Neural progenitor cell (in vitro differentiated cells): ENCODE measurements at regions not wholly inside any gene's neighbourhood (a gene's known extent, or its start where the extent isn't known, plus 50 kb on each side); places are given as distances from the start of the nearest gene placed in this dataset.

ENCODE experiments used
- DNase-seq: peaks from one replicate; pipeline ENCODE4 v3.0.0-alpha.2; 2016; ENCODE audit warnings: low spot score
- H2AFZ ChIP-seq: fragments of 200-600 bp; sonication (generic); replicated peaks from 2 replicates; pipeline ENCODE4 v1.6.1; 2016; ENCODE audit warnings: antibody characterized with exemption
- H3F3A ChIP-seq: fragments of 200-600 bp; sonication (generic); 2 replicates; pipeline ENCODE4 v1.6.1; 2016; ENCODE audit warnings: antibody characterized with exemption, low read depth
- H3K27ac ChIP-seq: fragments of 200-600 bp; sonication (generic); 2 replicates; pipeline ENCODE4 v1.5.1; 2016; ENCODE audit warnings: mild to moderate bottlenecking
- H3K27me3 ChIP-seq: fragments of 200-600 bp; sonication (generic); 2 replicates; pipeline ENCODE4 v1.6.1; 2016; ENCODE audit warnings: mild to moderate bottlenecking, moderate library complexity
- H3K36me3 ChIP-seq: fragments of 200-600 bp; sonication (generic); 2 replicates; pipeline ENCODE4 v1.5.1; 2016
- H3K4me1 ChIP-seq: fragments of 200-600 bp; sonication (generic); 2 replicates; pipeline ENCODE4 v1.6.1; 2016; ENCODE audit warnings: mixed run types
- H3K4me2 ChIP-seq: fragments of 200-600 bp; sonication (generic); 2 replicates; pipeline ENCODE4 v1.6.1; 2016
- H3K4me3 ChIP-seq: fragments of 200-600 bp; sonication (generic); 2 replicates; pipeline ENCODE4 v1.5.1; 2016
- H3K79me2 ChIP-seq: fragments of 200-600 bp; sonication (generic); 2 replicates; pipeline ENCODE4 v1.6.1; 2016; ENCODE audit warnings: low read depth
- H3K9ac ChIP-seq: fragments of 200-600 bp; sonication (generic); 2 replicates; pipeline ENCODE4 v1.6.1; 2016
- H3K9me3 ChIP-seq: fragments of 200-600 bp; sonication (generic); 2 replicates; pipeline ENCODE4 v1.5.1; 2016; ENCODE audit warnings: low read depth
- H4K20me1 ChIP-seq: fragments of 200-600 bp; sonication (generic); 2 replicates; pipeline ENCODE4 v1.6.1; 2016; ENCODE audit warnings: low read depth
- H3K27ac Mint-ChIP-seq: 3 replicates; pipeline ENCODE4 v1.8.0; 2021; ENCODE audit warnings: mixed read lengths
- H3K27me3 Mint-ChIP-seq: 2 replicates; pipeline ENCODE4 v1.8.0; 2022; ENCODE audit warnings: low read depth, mild to moderate bottlenecking, inconsistent platforms, moderate library complexity, mixed read lengths; ENCODE audit not compliant: insufficient read depth
- H3K36me3 Mint-ChIP-seq: 3 replicates; pipeline ENCODE4 v1.8.0; 2021; ENCODE audit warnings: mixed read lengths
- H3K4me1 Mint-ChIP-seq: 3 replicates; pipeline ENCODE4 v1.8.0; 2021; ENCODE audit warnings: mixed read lengths
- H3K4me3 Mint-ChIP-seq: 3 replicates; pipeline ENCODE4 v1.8.0; 2021; ENCODE audit warnings: mild to moderate bottlenecking, moderate library complexity, mixed read lengths
- H3K9me3 Mint-ChIP-seq: 3 replicates; pipeline ENCODE4 v1.8.0; 2020; ENCODE audit warnings: mixed read lengths
- EZH2 ChIP-seq: fragments of 200-600 bp; sonication (generic); IDR thresholded peaks from 2 replicates; pipeline ENCODE4 v1.6.1; 2017; ENCODE audit warnings: antibody characterized with exemption, mild to moderate bottlenecking, moderate library complexity
- EZH2phosphoT487 ChIP-seq: fragments of 200-600 bp; sonication (generic); IDR thresholded peaks from 2 replicates; pipeline ENCODE4 v1.6.1; 2017; ENCODE audit warnings: antibody characterized with exemption
- TF ChIP-seq, protein P1 (sequence below): fragments of 200-600 bp; sonication (generic); IDR thresholded peaks from 2 replicates; pipeline ENCODE4 v1.5.1; 2017; ENCODE audit warnings: antibody characterized with exemption, mild to moderate bottlenecking

DNA sequence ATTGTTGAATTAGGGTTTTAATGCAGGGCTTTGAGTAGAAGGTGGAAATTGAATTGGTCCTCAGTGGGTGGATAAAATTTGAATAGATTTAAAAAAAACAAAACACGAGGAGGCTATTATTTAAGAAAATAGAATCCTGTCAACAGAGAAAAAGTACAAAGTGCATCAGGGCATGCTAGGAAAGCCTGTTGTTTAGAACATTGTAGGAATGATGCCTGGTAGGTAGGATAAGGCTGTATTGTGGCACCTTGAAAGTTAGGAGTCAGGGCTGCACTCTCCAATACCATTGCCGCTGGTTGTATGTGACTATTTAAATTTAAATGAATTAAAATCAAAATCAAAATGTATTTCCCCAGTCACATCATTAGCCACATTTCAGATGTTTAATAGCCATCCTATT is 363.9 kb downstream of the UTRN start:
- Histone ChIP-seq H3F3A (peaks cover 17% of the 10 kb centered on the region), H3K36me3 (no peaks in the 10 kb centered on the region), H3K4me1 (peaks cover 54% of the 10 kb centered on the region), H3K4me3 (no peak overlapping the region), H3K27me3 (no peaks in the 10 kb centered on the region), H3K9me3 (no peaks in the 10 kb centered on the region), H4K20me1 (no peaks in the 10 kb centered on the region), H2AFZ (no peak overlapping the region), H3K9ac (no peak overlapping the region), H3K4me2 (no peak overlapping the region), H3K27ac (no peak overlapping the region), H3K79me2 (no peaks in the 10 kb centered on the region)
- Mint-ChIP-seq H3K27me3 (peaks cover 5% of the 10 kb centered on the region), H3K27ac (no peak overlapping the region), H3K36me3 (no peaks in the 10 kb centered on the region), H3K4me1 (peaks cover 7% of the 10 kb centered on the region), H3K4me3 (no peak overlapping the region), H3K9me3 (no peaks in the 10 kb centered on the region)
- no peak for TF ChIP-seq EZH2
- TF ChIP-seq, protein P1, sequence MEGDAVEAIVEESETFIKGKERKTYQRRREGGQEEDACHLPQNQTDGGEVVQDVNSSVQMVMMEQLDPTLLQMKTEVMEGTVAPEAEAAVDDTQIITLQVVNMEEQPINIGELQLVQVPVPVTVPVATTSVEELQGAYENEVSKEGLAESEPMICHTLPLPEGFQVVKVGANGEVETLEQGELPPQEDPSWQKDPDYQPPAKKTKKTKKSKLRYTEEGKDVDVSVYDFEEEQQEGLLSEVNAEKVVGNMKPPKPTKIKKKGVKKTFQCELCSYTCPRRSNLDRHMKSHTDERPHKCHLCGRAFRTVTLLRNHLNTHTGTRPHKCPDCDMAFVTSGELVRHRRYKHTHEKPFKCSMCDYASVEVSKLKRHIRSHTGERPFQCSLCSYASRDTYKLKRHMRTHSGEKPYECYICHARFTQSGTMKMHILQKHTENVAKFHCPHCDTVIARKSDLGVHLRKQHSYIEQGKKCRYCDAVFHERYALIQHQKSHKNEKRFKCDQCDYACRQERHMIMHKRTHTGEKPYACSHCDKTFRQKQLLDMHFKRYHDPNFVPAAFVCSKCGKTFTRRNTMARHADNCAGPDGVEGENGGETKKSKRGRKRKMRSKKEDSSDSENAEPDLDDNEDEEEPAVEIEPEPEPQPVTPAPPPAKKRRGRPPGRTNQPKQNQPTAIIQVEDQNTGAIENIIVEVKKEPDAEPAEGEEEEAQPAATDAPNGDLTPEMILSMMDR = no peak
- TF ChIP-seq EZH2phosphoT487 = no peak
- DNase-seq = no peak

DNA sequence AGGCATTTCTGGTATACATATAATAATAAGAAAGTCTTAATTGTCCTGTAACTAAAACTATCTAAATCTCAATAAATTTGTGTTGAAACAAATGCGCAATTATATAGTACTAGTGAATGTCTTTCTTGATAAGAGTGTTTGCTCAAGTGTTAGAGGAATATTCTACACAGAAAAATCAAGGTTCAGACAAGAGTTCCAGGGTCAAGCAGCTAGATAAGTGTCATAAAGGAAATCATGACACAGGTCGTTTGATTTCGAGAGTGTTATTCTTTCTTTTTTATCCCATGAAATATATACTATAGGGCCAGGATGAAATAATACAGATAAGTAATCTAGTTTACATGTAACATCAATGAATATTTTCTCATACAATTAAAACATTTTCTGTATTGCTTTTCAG is 366.1 kb downstream of the UTRN start:
- Mint-ChIP-seq H3K4me3 (no peak overlapping the region), H3K4me1 (peaks cover 17% of the 10 kb centered on the region), H3K27me3 (peaks cover 5% of the 10 kb centered on the region), H3K27ac (no peak overlapping the region), H3K9me3 (no peaks in the 10 kb centered on the region), H3K36me3 (no peaks in the 10 kb centered on the region)
- no peaks in the 10 kb centered on the region for H3K27me3 ChIP-seq
- H3K9ac ChIP-seq = no peak overlapping the region
- H3K9me3 ChIP-seq = no peaks in the 10 kb centered on the region
- no peak overlapping the region for H3K4me3 ChIP-seq
- H3K79me2 ChIP-seq = no peaks in the 10 kb centered on the region
- DNase-seq = no peak
- no peak overlapping the region for H2AFZ ChIP-seq
- H3F3A ChIP-seq = peaks cover 8% of the 10 kb centered on the region
- peaks cover 52% of the 10 kb centered on the region for H3K4me1 ChIP-seq
- no peak for TF ChIP-seq EZH2
- TF ChIP-seq, protein P1 = no peak
- TF ChIP-seq EZH2phosphoT487 = no peak
- no peaks in the 10 kb centered on the region for H3K36me3 ChIP-seq
- H4K20me1 ChIP-seq = no peaks in the 10 kb centered on the region
- H3K27ac ChIP-seq = no peak overlapping the region
- no peak overlapping the region for H3K4me2 ChIP-seq

DNA sequence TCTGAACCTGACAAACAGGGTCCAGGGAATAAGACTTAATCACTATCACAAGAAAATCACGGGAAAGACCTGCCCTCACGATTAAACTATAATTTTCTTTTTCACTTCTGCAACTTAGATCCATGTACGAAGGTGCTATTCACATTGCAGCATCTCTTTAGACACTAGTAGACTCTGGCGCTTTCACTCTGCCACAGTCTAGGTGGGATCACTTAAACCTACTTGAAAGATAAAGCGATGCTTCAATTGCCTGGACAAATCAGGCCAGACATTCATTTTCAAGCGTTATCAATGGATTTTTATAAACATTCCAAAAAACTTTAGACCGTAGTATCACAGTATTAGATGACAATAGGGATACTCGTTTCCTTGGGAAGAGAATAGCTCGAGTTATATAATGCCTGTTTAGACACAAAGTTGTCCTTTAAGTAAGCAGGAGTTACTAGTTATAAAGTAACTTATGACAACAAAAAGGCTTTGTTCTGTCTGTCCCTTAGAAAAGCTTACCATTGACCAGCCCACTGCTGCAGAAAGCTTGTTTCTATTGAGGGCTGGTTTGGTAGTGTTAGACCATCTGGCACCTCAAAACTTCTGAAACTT is 367.3 kb downstream of the UTRN start:
- no peaks in the 10 kb centered on the region for H3K79me2 ChIP-seq
- H3K4me2 ChIP-seq = no peak overlapping the region
- peaks cover 42% of the 10 kb centered on the region for H3K4me1 ChIP-seq
- H3K9ac ChIP-seq = no peak overlapping the region
- Mint-ChIP-seq H3K4me1 (peaks cover 17% of the 10 kb centered on the region), H3K27ac (no peak overlapping the region), H3K4me3 (no peak overlapping the region), H3K27me3 (peaks cover 3% of the 10 kb centered on the region), H3K9me3 (no peaks in the 10 kb centered on the region), H3K36me3 (no peaks in the 10 kb centered on the region)
- DNase-seq = no peak
- H2AFZ ChIP-seq = no peak overlapping the region
- no peaks in the 10 kb centered on the region for H3K27me3 ChIP-seq
- no peak overlapping the region for H3K27ac ChIP-seq
- H3K9me3 ChIP-seq = no peaks in the 10 kb centered on the region
- H3K4me3 ChIP-seq = no peak overlapping the region
- H4K20me1 ChIP-seq = no peaks in the 10 kb centered on the region
- no peaks in the 10 kb centered on the region for H3K36me3 ChIP-seq
- peaks cover 9% of the 10 kb centered on the region for H3F3A ChIP-seq
- TF ChIP-seq EZH2phosphoT487 = no peak
- TF ChIP-seq EZH2 = no peak
- TF ChIP-seq, protein P1 = no peak
